C4-2B (cell line): ENCODE measurements at regions not wholly inside any gene's neighbourhood (a gene's known extent, or its start where the extent isn't known, plus 50 kb on each side); places are given as distances from the start of the nearest gene placed in this dataset.

Source experiments
- CTCF ChIP-seq: fragments of 450-650 bp; conservative IDR thresholded peaks from 2 replicates; pipeline ENCODE4 v1.5.1; 2017; ENCODE audit warnings: mild to moderate bottlenecking
- ZFX ChIP-seq: fragments of 450-650 bp; IDR thresholded peaks from 2 replicates; pipeline ENCODE4 v1.6.1; 2017

GRCh38 chr13:55394470-55394869, 1746.2 kb upstream of the PRR20A start:
- TF ChIP-seq CTCF (no peak), ZFX (no peak)
